A673 (cell line): ENCODE measurements at regions not wholly inside any gene's neighbourhood (a gene's known extent, or its start where the extent isn't known, plus 50 kb on each side); places are given as distances from the start of the nearest gene placed in this dataset.
"Not testable (repeated sequence)": the region's sequence is repeated elsewhere in the genome, so short reads cannot be mapped to it uniquely, and the experiment has no call there.

ENCODE experiments used
- BruUV-seq: library from RNA; stranded (reverse); fragments of 400-500 nt; replicated peaks from 2 replicates; lab custom pipeline; 2021; lab: Mats Ljungman, UMichigan
- CTCF ChIA-PET: fragments of 300-600 bp; sonication (Branson Sonifier 250); formaldehyde crosslinking; loops from one replicate; lab custom pipeline; 2022; ENCODE audit warnings: antibody characterized with exemption; lab: Charles Lee
- POLR2A ChIA-PET: fragments of 300-600 bp; sonication (Branson Sonifier 250); formaldehyde crosslinking; loops from one replicate; lab custom pipeline; 2022; ENCODE audit warnings: antibody characterized with exemption; ENCODE audit not compliant: low non-redundant PET; lab: Charles Lee
- DNase-seq: peaks from one replicate; pipeline ENCODE4 v3.0.0-alpha.2; 2015; ENCODE audit warnings: low spot score
- H3K27ac ChIP-seq: fragments of 200-600 bp; sonication (generic); 2 replicates; pipeline ENCODE4 v1.5.1; 2016; ENCODE audit warnings: mixed run types, low read depth, mild to moderate bottlenecking, mixed read lengths, antibody characterized with exemption, low read length; ENCODE audit not compliant: poor library complexity, severe bottlenecking
- H3K27me3 ChIP-seq: fragments of 200-600 bp; sonication (generic); replicated peaks from 2 replicates; pipeline ENCODE4 v1.6.1; 2017; ENCODE audit warnings: mixed run types, low read depth, mild to moderate bottlenecking, mixed read lengths, antibody characterized with exemption, low read length; ENCODE audit not compliant: insufficient read depth, poor library complexity
- H3K36me3 ChIP-seq: fragments of 200-600 bp; sonication (generic); 2 replicates; pipeline ENCODE4 v1.6.1; 2016; ENCODE audit warnings: mixed run types, mild to moderate bottlenecking, mixed read lengths, antibody characterized with exemption, low read length; ENCODE audit not compliant: insufficient read depth, poor library complexity, severe bottlenecking
- H3K4me1 ChIP-seq: fragments of 200-600 bp; sonication (generic); 2 replicates; pipeline ENCODE4 v1.6.1; 2017; ENCODE audit warnings: mixed run types, mild to moderate bottlenecking, mixed read lengths, antibody characterized with exemption, low read length; ENCODE audit not compliant: insufficient read depth, poor library complexity, severe bottlenecking
- H3K4me3 ChIP-seq: fragments of 200-600 bp; sonication (generic); 2 replicates; pipeline ENCODE4 v1.5.1; 2016; ENCODE audit warnings: low read depth, mixed run types, mild to moderate bottlenecking, mixed read lengths, low read length; ENCODE audit not compliant: poor library complexity, severe bottlenecking
- H3K9me3 ChIP-seq: fragments of 200-600 bp; sonication (generic); 2 replicates; pipeline ENCODE4 v1.6.1; 2016; ENCODE audit warnings: mixed run types, low read depth, mild to moderate bottlenecking, mixed read lengths, antibody characterized with exemption, low read length; ENCODE audit not compliant: poor library complexity, severe bottlenecking
- CTCF ChIP-seq: fragments of 300-800, 200-600 bp; sonication (generic); conservative IDR thresholded peaks from 2 replicates; pipeline ENCODE4 v1.5.1; 2017; ENCODE audit warnings: low read depth, mild to moderate bottlenecking, antibody characterized with exemption, low read length, moderate library complexity, mixed read lengths
- EZH2 ChIP-seq: fragments of 200-600 bp; sonication (generic); IDR thresholded peaks from 2 replicates; pipeline ENCODE4 v1.6.1; 2017; ENCODE audit warnings: borderline replicate concordance, low read depth, mild to moderate bottlenecking, mixed read lengths, antibody characterized with exemption, low read length; ENCODE audit not compliant: poor library complexity, severe bottlenecking
- intact Hi-C: fragments of 100-400 bp; cut with micrococcal nuclease; formaldehyde crosslinking; loops from one replicate; pipeline ENCODE4 v1.10.0; 2022; ENCODE audit not compliant: unreplicated experiment

- Histone ChIP-seq H3K4me1 (peaks cover 5% of the 10 kb centered on the region), H3K36me3 (no peaks in the 10 kb centered on the region), H3K27ac (no peak overlapping the region), H3K9me3 (peaks cover 10% of the 10 kb centered on the region), H3K27me3 (no peaks in the 10 kb centered on the region), H3K4me3 (no peak overlapping the region)
- BruUV-seq, result no TSS peak
- no peak for TF ChIP-seq CTCF
- intact Hi-C loops, result no loop called here
- no peak for DNase-seq
- ChIA-PET POLR2A (no interaction called here), CTCF (no interaction called here)
Measured at GRCh38 chr2:189344043-189344442, 97.2 kb upstream of the WDR75 start.

- ChIA-PET CTCF (no interaction called here), POLR2A (no interaction called here)
- TF ChIP-seq EZH2 (no peak), CTCF (peak; percentile 41)
- no peak overlapping the region for H3K27ac ChIP-seq
- H3K9me3 ChIP-seq, result no peaks in the 10 kb centered on the region
- H3K4me3 ChIP-seq, result no peak overlapping the region
- peak; percentile 65 for DNase-seq
- H3K27me3 ChIP-seq, result no peaks in the 10 kb centered on the region
- intact Hi-C loops, result loop anchor here (5.0 kb wide), 1 partner anchor 825 kb away; no protein-coding TSS in a partner anchor
- BruUV-seq, result no TSS peak
- H3K4me1 ChIP-seq, result peaks cover 5% of the 10 kb centered on the region
- H3K36me3 ChIP-seq, result no peaks in the 10 kb centered on the region
Measured at GRCh38 chr2:189347540-189347939, 93.7 kb upstream of the WDR75 start.

- ChIA-PET CTCF (no interaction called here), POLR2A (no interaction called here)
- Histone ChIP-seq H3K4me1 (peaks cover 5% of the 10 kb centered on the region), H3K27me3 (no peaks in the 10 kb centered on the region), H3K27ac (no peak overlapping the region), H3K36me3 (no peaks in the 10 kb centered on the region), H3K9me3 (no peaks in the 10 kb centered on the region), H3K4me3 (no peak overlapping the region)
- no peak for TF ChIP-seq EZH2
- no peak for DNase-seq
- no TSS peak for BruUV-seq
- intact Hi-C loops, result loop anchor here (5.0 kb wide), 1 partner anchor 826 kb away; no protein-coding TSS in a partner anchor
Measured at GRCh38 chr2:189348369-189348768, 92.9 kb upstream of the WDR75 start.

- TF ChIP-seq CTCF, result no peak
- no peak for TF ChIP-seq EZH2
- Histone ChIP-seq H3K9me3 (no peaks in the 10 kb centered on the region), H3K4me3 (no peak overlapping the region), H3K4me1 (peaks cover 5% of the 10 kb centered on the region), H3K27ac (no peak overlapping the region), H3K27me3 (no peaks in the 10 kb centered on the region), H3K36me3 (no peaks in the 10 kb centered on the region)
- intact Hi-C loops, result no loop called here
- BruUV-seq, result no TSS peak
- DNase-seq, result no peak
- ChIA-PET CTCF (no interaction called here), POLR2A (no interaction called here)
Measured at GRCh38 chr2:189350540-189351209, 90.6 kb upstream of the WDR75 start.

GRCh38 chr2:189351933-189352332, 89.3 kb upstream of the WDR75 start:
- BruUV-seq, H3K4me1 ChIP-seq, H3K4me3 ChIP-seq, H3K27ac ChIP-seq, intact Hi-C loops, POLR2A ChIA-PET, H3K36me3 ChIP-seq, CTCF ChIA-PET, H3K9me3 ChIP-seq, DNase-seq, H3K27me3 ChIP-seq: not testable (repeated sequence)
